ENCODE measurements at regions not wholly inside any gene's neighbourhood (a gene's known extent, or its start where the extent isn't known, plus 50 kb on each side); places are given as distances from the start of the nearest gene placed in this dataset.

DNA sequence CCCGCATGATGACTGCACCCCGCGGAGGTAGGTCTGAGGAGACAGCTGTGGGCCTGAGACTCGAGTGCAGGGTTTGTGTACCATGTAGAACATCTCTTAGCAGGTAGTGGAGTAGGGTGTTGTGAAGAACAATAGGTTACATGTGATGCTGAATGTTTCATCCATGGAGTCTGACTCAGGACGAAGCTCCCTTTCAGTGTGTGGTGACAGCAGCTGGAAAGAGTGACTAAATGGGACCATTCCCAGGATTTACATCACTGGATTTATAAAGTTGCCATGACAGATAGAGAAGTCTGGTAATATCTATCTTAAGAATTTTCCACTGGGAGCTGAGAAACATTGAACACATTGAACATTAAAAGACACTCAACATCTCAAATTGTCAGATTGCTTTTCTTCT lies 259.6 kb upstream of the RGS6 start:
- TF ChIP-seq, protein P1, sequence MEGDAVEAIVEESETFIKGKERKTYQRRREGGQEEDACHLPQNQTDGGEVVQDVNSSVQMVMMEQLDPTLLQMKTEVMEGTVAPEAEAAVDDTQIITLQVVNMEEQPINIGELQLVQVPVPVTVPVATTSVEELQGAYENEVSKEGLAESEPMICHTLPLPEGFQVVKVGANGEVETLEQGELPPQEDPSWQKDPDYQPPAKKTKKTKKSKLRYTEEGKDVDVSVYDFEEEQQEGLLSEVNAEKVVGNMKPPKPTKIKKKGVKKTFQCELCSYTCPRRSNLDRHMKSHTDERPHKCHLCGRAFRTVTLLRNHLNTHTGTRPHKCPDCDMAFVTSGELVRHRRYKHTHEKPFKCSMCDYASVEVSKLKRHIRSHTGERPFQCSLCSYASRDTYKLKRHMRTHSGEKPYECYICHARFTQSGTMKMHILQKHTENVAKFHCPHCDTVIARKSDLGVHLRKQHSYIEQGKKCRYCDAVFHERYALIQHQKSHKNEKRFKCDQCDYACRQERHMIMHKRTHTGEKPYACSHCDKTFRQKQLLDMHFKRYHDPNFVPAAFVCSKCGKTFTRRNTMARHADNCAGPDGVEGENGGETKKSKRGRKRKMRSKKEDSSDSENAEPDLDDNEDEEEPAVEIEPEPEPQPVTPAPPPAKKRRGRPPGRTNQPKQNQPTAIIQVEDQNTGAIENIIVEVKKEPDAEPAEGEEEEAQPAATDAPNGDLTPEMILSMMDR (conservative IDR thresholded peaks at IDR 0.05; ENCODE audit: low read depth in 2 of 2): no peak
- no peak for TF ChIP-seq STAT1 (IDR thresholded peaks at IDR 0.05; ENCODE audit: unreplicated experiment)
- no peak for TF ChIP-seq EZH2 (IDR thresholded peaks at IDR 0.05; ENCODE audit: low read depth, unreplicated experiment)
- TF ChIP-seq ZNF114 (CRISPR knock-in tag; IDR thresholded peaks at IDR 0.05): no peak
- no peak for TF ChIP-seq EZH2phosphoT487 (IDR thresholded peaks at IDR 0.05; ENCODE audit: unreplicated experiment)
- no peak for TF ChIP-seq POLR2AphosphoS5 (IDR thresholded peaks at IDR 0.05; ENCODE audit: low read depth)
- TF ChIP-seq JUNB (IDR thresholded peaks at IDR 0.05; ENCODE audit: unreplicated experiment): no peak
- TF ChIP-seq CREB1 (CRISPR knock-in tag; IDR thresholded peaks at IDR 0.05; ENCODE audit: low read depth): no peak
- TF ChIP-seq REST (IDR thresholded peaks at IDR 0.05; ENCODE audit: unreplicated experiment): no peak
- TF ChIP-seq, protein P2, sequence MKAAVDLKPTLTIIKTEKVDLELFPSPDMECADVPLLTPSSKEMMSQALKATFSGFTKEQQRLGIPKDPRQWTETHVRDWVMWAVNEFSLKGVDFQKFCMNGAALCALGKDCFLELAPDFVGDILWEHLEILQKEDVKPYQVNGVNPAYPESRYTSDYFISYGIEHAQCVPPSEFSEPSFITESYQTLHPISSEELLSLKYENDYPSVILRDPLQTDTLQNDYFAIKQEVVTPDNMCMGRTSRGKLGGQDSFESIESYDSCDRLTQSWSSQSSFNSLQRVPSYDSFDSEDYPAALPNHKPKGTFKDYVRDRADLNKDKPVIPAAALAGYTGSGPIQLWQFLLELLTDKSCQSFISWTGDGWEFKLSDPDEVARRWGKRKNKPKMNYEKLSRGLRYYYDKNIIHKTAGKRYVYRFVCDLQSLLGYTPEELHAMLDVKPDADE (IDR thresholded peaks at IDR 0.05): no peak
- TF ChIP-seq ZNF462 (CRISPR knock-in tag; IDR thresholded peaks at IDR 0.05): no peak
- TF ChIP-seq NANOG (IDR thresholded peaks at IDR 0.05; ENCODE audit: borderline replicate concordance): no peak

Data from GM23338 (cell line).